DOHH2 (cell line): ENCODE measurements at regions not wholly inside any gene's neighbourhood (a gene's known extent, or its start where the extent isn't known, plus 50 kb on each side); places are given as distances from the start of the nearest gene placed in this dataset.

ENCODE experiments used
- H3F3A ChIP-seq: fragments of 200-600 bp; sonication (generic), shearing (Covaris generic); 2 replicates; pipeline ENCODE4 v1.6.0; 2016; ENCODE audit warnings: antibody characterized with exemption, mild to moderate bottlenecking; ENCODE audit not compliant: control insufficient read depth, insufficient read depth
- H3K27ac ChIP-seq: fragments of 200-600 bp; sonication (generic); 2 replicates; pipeline ENCODE4 v1.5.1; 2014; ENCODE audit warnings: low read depth, mild to moderate bottlenecking, low read length, moderate library complexity
- H3K27me3 ChIP-seq: fragments of 200-600 bp; sonication (generic); 2 replicates; pipeline ENCODE4 v1.6.1; 2014; ENCODE audit warnings: mild to moderate bottlenecking, low read length, mixed read lengths; ENCODE audit not compliant: control insufficient read depth
- H3K36me3 ChIP-seq: fragments of 200-600 bp; sonication (generic); 2 replicates; pipeline ENCODE4 v1.6.1; 2014; ENCODE audit warnings: mild to moderate bottlenecking, low read length, moderate library complexity, mixed read lengths; ENCODE audit not compliant: control insufficient read depth
- H3K4me1 ChIP-seq: fragments of 200-600 bp; sonication (generic); 2 replicates; pipeline ENCODE4 v1.6.1; 2014; ENCODE audit warnings: mild to moderate bottlenecking, low read length, mixed read lengths; ENCODE audit not compliant: control insufficient read depth
- H3K4me2 ChIP-seq: fragments of 200-600 bp; sonication (generic); 2 replicates; pipeline ENCODE4 v1.6.0; 2014; ENCODE audit warnings: mild to moderate bottlenecking, low read length, moderate library complexity
- H3K4me3 ChIP-seq: fragments of 200-600 bp; sonication (generic); 2 replicates; pipeline ENCODE4 v1.5.1; 2014; ENCODE audit warnings: mild to moderate bottlenecking, low read length, mixed read lengths
- H3K79me2 ChIP-seq: fragments of 200-600 bp; sonication (generic); 2 replicates; pipeline ENCODE4 v1.6.1; 2014; ENCODE audit warnings: mild to moderate bottlenecking, low read length, mixed read lengths; ENCODE audit not compliant: control insufficient read depth
- H3K9me2 ChIP-seq: fragments of 200-600 bp; sonication (generic); replicated peaks from 2 replicates; pipeline ENCODE4 v1.6.1; 2014; ENCODE audit warnings: mild to moderate bottlenecking, low read length, mixed read lengths; ENCODE audit not compliant: control insufficient read depth
- H3K9me3 ChIP-seq: fragments of 200-600 bp; sonication (generic); 2 replicates; pipeline ENCODE4 v1.6.1; 2014; ENCODE audit warnings: antibody characterized with exemption, low read length, mixed read lengths; ENCODE audit not compliant: control insufficient read depth, insufficient read depth
- H4K20me1 ChIP-seq: fragments of 200-600 bp; sonication (generic); 2 replicates; pipeline ENCODE4 v1.6.0; 2014; ENCODE audit warnings: low read depth, mild to moderate bottlenecking, antibody characterized with exemption, low read length, moderate library complexity; ENCODE audit not compliant: control insufficient read depth, insufficient read depth
- CTCF ChIP-seq: fragments of 200-600 bp; sonication (generic); IDR thresholded peaks from one replicate; pipeline ENCODE4 v1.5.1; 2014; ENCODE audit warnings: antibody characterized with exemption, mild to moderate bottlenecking, low read depth, low read length; ENCODE audit not compliant: poor library complexity, severe bottlenecking
- EZH2phosphoT487 ChIP-seq: fragments of 200-600 bp; sonication (generic); IDR thresholded peaks from 2 replicates; pipeline ENCODE4 v1.6.1; 2017; ENCODE audit warnings: borderline replicate concordance, mild to moderate bottlenecking, antibody characterized with exemption, low read length, moderate library complexity, mixed read lengths

- TF ChIP-seq EZH2phosphoT487 (no peak), CTCF (no peak)
- Histone ChIP-seq H3K9me2 (no peaks in the 10 kb centered on the region), H3K4me3 (no peak overlapping the region), H3K4me1 (no peaks in the 10 kb centered on the region), H3K36me3 (no peaks in the 10 kb centered on the region), H3K27ac (no peak overlapping the region), H3K4me2 (no peak overlapping the region), H3K27me3 (no peaks in the 10 kb centered on the region), H4K20me1 (no peaks in the 10 kb centered on the region), H3K9me3 (no peaks in the 10 kb centered on the region), H3K79me2 (no peaks in the 10 kb centered on the region), H3F3A (no peaks in the 10 kb centered on the region)
Measured at GRCh38 chr4:181690498-181690897, 552.7 kb upstream of the TENM3 start.

- Histone ChIP-seq H3K27me3 (no peaks in the 10 kb centered on the region), H3K9me3 (no peaks in the 10 kb centered on the region), H3K4me3 (no peak overlapping the region), H3K79me2 (no peaks in the 10 kb centered on the region), H3K9me2 (no peaks in the 10 kb centered on the region), H3K4me1 (no peaks in the 10 kb centered on the region), H3K27ac (no peak overlapping the region), H3F3A (no peaks in the 10 kb centered on the region), H4K20me1 (no peaks in the 10 kb centered on the region), H3K4me2 (no peak overlapping the region), H3K36me3 (no peaks in the 10 kb centered on the region)
- TF ChIP-seq CTCF: no peak
- no peak for TF ChIP-seq EZH2phosphoT487
Measured at GRCh38 chr4:181692965-181693364, 550.2 kb upstream of the TENM3 start.

- Histone ChIP-seq H3K4me2 (no peak overlapping the region), H3K79me2 (no peaks in the 10 kb centered on the region), H3F3A (no peaks in the 10 kb centered on the region), H3K9me2 (no peaks in the 10 kb centered on the region), H3K27me3 (no peaks in the 10 kb centered on the region), H3K9me3 (no peaks in the 10 kb centered on the region), H4K20me1 (no peaks in the 10 kb centered on the region), H3K36me3 (no peaks in the 10 kb centered on the region), H3K4me1 (no peaks in the 10 kb centered on the region), H3K27ac (no peak overlapping the region), H3K4me3 (no peak overlapping the region)
- no peak for TF ChIP-seq CTCF
- TF ChIP-seq EZH2phosphoT487: no peak
Measured at GRCh38 chr4:181693517-181693916, 549.7 kb upstream of the TENM3 start.

GRCh38 chr4:181698221-181698620 is 545.0 kb upstream of the TENM3 start:
- Histone ChIP-seq H3K4me3 (no peak overlapping the region), H4K20me1 (no peaks in the 10 kb centered on the region), H3K36me3 (no peaks in the 10 kb centered on the region), H3K9me2 (no peaks in the 10 kb centered on the region), H3K4me1 (no peaks in the 10 kb centered on the region), H3K27ac (no peak overlapping the region), H3K9me3 (no peaks in the 10 kb centered on the region), H3K79me2 (no peaks in the 10 kb centered on the region), H3K4me2 (no peak overlapping the region), H3F3A (no peaks in the 10 kb centered on the region), H3K27me3 (no peaks in the 10 kb centered on the region)
- TF ChIP-seq EZH2phosphoT487 (no peak), CTCF (no peak)
